ENCODE measurements at regions not wholly inside any gene's neighbourhood (a gene's known extent, or its start where the extent isn't known, plus 50 kb on each side); places are given as distances from the start of the nearest gene placed in this dataset.
"Not testable (repeated sequence)": the region's sequence is repeated elsewhere in the genome, so short reads cannot be mapped to it uniquely, and the experiment has no call there.

- DNase-seq (no peak), ATAC-seq (no peak)
- peaks cover 5 to 9% of the 10 kb centered on the region in 2 donors for H3K9me3 Mint-ChIP-seq
- no peak overlapping the region for H3K4me3 Mint-ChIP-seq
- no peaks in the 10 kb centered on the region for H3K27me3 Mint-ChIP-seq
- no peak overlapping the region for H3K27ac Mint-ChIP-seq
- H3K4me1 Mint-ChIP-seq = no peaks in the 10 kb centered on the region
Observed at GRCh38 chr18:4543711-4544110, 88.6 kb upstream of the DLGAP1 start.

- no peak for ATAC-seq
- H3K27me3 Mint-ChIP-seq = no peaks in the 10 kb centered on the region
- H3K4me3 Mint-ChIP-seq = no peak overlapping the region
- no peak overlapping the region for H3K27ac Mint-ChIP-seq
- DNase-seq = no peak
- H3K9me3 Mint-ChIP-seq = peaks cover 17 to 25% of the 10 kb centered on the region in 2 donors
- no peaks in the 10 kb centered on the region for H3K4me1 Mint-ChIP-seq
Observed at GRCh38 chr18:4541588-4541987, 86.5 kb upstream of the DLGAP1 start.

- H3K27ac Mint-ChIP-seq = no peak overlapping the region
- peaks cover 34 to 42% of the 10 kb centered on the region in 2 donors for H3K9me3 Mint-ChIP-seq
- ATAC-seq = no peak
- H3K4me3 Mint-ChIP-seq = no peak overlapping the region
- no peaks in the 10 kb centered on the region for H3K27me3 Mint-ChIP-seq
- DNase-seq = no peak
- no peaks in the 10 kb centered on the region for H3K4me1 Mint-ChIP-seq
Observed at GRCh38 chr18:4536447-4536846, 81.3 kb upstream of the DLGAP1 start.

- Mint-ChIP-seq H3K27ac (no peak overlapping the region), H3K27me3 (no peaks in the 10 kb centered on the region), H3K4me3 (no peak overlapping the region), H3K9me3 (peaks cover 21 to 33% of the 10 kb centered on the region in 2 donors), H3K4me1 (no peaks in the 10 kb centered on the region)
- DNase-seq (no peak), ATAC-seq (no peak)
Observed at GRCh38 chr18:4528405-4528804, 73.3 kb upstream of the DLGAP1 start.

DNA sequence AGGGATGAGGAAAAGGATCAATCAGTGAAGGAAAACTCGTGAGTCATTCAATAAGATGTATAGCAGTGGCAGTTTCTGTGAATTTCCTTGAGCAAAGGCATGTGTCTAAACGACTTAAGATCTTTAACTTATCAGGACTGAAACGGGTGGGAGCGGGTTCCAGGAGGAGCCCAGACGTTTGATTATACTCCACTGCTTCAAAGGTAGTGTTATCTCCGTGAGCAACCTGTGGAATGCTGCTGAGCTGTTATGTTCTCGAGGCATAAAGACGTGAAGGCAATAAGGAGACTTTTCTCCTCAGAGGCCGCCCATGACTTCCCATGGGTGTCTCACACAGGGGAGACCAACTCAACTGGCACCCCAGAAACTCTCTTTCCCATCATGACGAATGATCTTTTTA is 72.7 kb upstream of the DLGAP1 start:
- not testable (repeated sequence) for H3K4me3 Mint-ChIP-seq, ATAC-seq, H3K27ac Mint-ChIP-seq, H3K27me3 Mint-ChIP-seq, H3K4me1 Mint-ChIP-seq, DNase-seq
- peaks cover 18 to 27% of the 10 kb centered on the region in 2 donors for H3K9me3 Mint-ChIP-seq

GRCh38 chr18:4524096-4524495 is 69.0 kb upstream of the DLGAP1 start:
- no peak for ATAC-seq
- H3K9me3 Mint-ChIP-seq = peaks cover 5 to 16% of the 10 kb centered on the region in 2 donors

GRCh38 chr18:4511166-4511565 is 56.1 kb upstream of the DLGAP1 start:
- Mint-ChIP-seq H3K9me3 (peaks cover 10 to 15% of the 10 kb centered on the region in 2 donors), H3K4me3 (no peak overlapping the region), H3K27me3 (no peaks in the 10 kb centered on the region), H3K4me1 (no peaks in the 10 kb centered on the region), H3K27ac (no peak overlapping the region)
- ATAC-seq = peak; percentile 11
- no peak for DNase-seq

More at GRCh38 chr18:4524096-4524495, 69.0 kb upstream of the DLGAP1 start:
- Mint-ChIP-seq H3K27ac (no peak overlapping the region), H3K4me3 (no peak overlapping the region), H3K27me3 (no peaks in the 10 kb centered on the region), H3K4me1 (no peaks in the 10 kb centered on the region)
- no peak for DNase-seq

- Mint-ChIP-seq H3K9me3 (peaks cover 12 to 19% of the 10 kb centered on the region in 2 donors), H3K4me1 (no peaks in the 10 kb centered on the region), H3K4me3 (no peak overlapping the region), H3K27me3 (no peaks in the 10 kb centered on the region), H3K27ac (peak overlapping the region in 1 of 2 donors; percentile 97)
- ATAC-seq = peak; percentile 99
- DNase-seq = no peak
Observed at GRCh38 chr18:4510711-4511110, 55.6 kb upstream of the DLGAP1 start.

GRCh38 chr18:4510160-4510559 is 55.1 kb upstream of the DLGAP1 start:
- Mint-ChIP-seq H3K4me1 (no peaks in the 10 kb centered on the region), H3K27ac (peak overlapping the region in 1 of 2 donors; percentile 97), H3K4me3 (no peak overlapping the region), H3K9me3 (peaks cover 12 to 22% of the 10 kb centered on the region in 2 donors), H3K27me3 (no peaks in the 10 kb centered on the region)
- ATAC-seq (no peak), DNase-seq (no peak)
